GM12878 (cell line): ENCODE measurements at regions not wholly inside any gene's neighbourhood (a gene's known extent, or its start where the extent isn't known, plus 50 kb on each side); places are given as distances from the start of the nearest gene placed in this dataset.

Experiments
- ATAC-seq: fragments of 200-7000 bp; cut with Tn5 transposase; 3 replicates; pipeline ENCODE4 v1.9.1; 2020; ENCODE audit warnings: mild to moderate bottlenecking, moderate library complexity
- BruUV-seq: library from RNA; stranded (reverse); fragments of 400-500 nt; replicated peaks from 2 replicates; lab custom pipeline; 2021; lab: Mats Ljungman, UMichigan
- CTCF ChIA-PET: fragments of 300-600 bp; sonication (Branson Sonifier 250); formaldehyde crosslinking; extraction: SDS; loops from one replicate; lab custom pipeline; 2021; ENCODE audit warnings: inconsistent platforms; lab: Yijun Ruan, JAX
- POLR2A ChIA-PET: fragments of 350-600 bp; formaldehyde crosslinking; extraction: SDS; loops from one replicate; lab custom pipeline; 2021; ENCODE audit warnings: inconsistent platforms; lab: Charles Lee
- RAD21 ChIA-PET: fragments of 300-600 bp; sonication (Branson Sonifier 250); formaldehyde crosslinking; loops from one replicate; lab custom pipeline; 2023; ENCODE audit warnings: antibody characterized with exemption; ENCODE audit not compliant: unreplicated experiment; lab: Charles Lee
- SMC1A ChIA-PET: fragments of 300-600 bp; sonication (Branson Sonifier 250); formaldehyde crosslinking; loops from one replicate; lab custom pipeline; 2023; ENCODE audit not compliant: unreplicated experiment, uncharacterized antibody; lab: Charles Lee
- DNase-seq: peaks from one replicate; pipeline ENCODE4 v3.0.0-alpha.2; 2011; ENCODE audit warnings: low read depth, low spot score
- FAIRE-seq: peaks from 3 replicates; lab custom pipeline; 2011; peaks lifted over from hg19 to GRCh38; lab: Jason Lieb, UNC
- H2AFZ ChIP-seq: 2 replicates; pipeline ENCODE4 v1.6.0; 2011; ENCODE audit warnings: low read depth, low read length, control low read depth; ENCODE audit not compliant: control insufficient read depth
- H3K27ac ChIP-seq: 2 replicates; pipeline ENCODE4 v1.5.1; 2011; ENCODE audit warnings: control low read depth; ENCODE audit not compliant: control insufficient read depth, insufficient read depth
- H3K27me3 ChIP-seq, 2 experiments: replicated peaks in 1 of 2; 2 replicates each; pipeline versions ENCODE4 v1.6.0 to v1.6.1; 2011; ENCODE audit warnings: low read length in 1 of 2; ENCODE audit not compliant: control insufficient read depth in 2 of 2, insufficient read depth in 2 of 2
- H3K36me3 ChIP-seq, 2 experiments: 2 replicates each; pipeline ENCODE4 v1.5.1; 2011; ENCODE audit warnings: low read length in 1 of 2; ENCODE audit not compliant: control insufficient read depth in 2 of 2, insufficient read depth in 2 of 2
- H3K4me1 ChIP-seq: 2 replicates; pipeline ENCODE4 v1.6.1; 2011; ENCODE audit warnings: mild to moderate bottlenecking, low read length, moderate library complexity, mixed read lengths; ENCODE audit not compliant: control insufficient read depth, insufficient read depth
- H3K4me2 ChIP-seq: 2 replicates; pipeline ENCODE4 v1.6.0; 2011; ENCODE audit warnings: control low read depth; ENCODE audit not compliant: control insufficient read depth, insufficient read depth
- H3K4me3 ChIP-seq: fragments of 200-600 bp; sonication (generic); 2 replicates; pipeline ENCODE4 v1.5.1; 2016
- H3K79me2 ChIP-seq: 2 replicates; pipeline ENCODE4 v1.6.0; 2011; ENCODE audit warnings: low read length; ENCODE audit not compliant: control insufficient read depth, insufficient read depth
- H3K9ac ChIP-seq: 2 replicates; pipeline ENCODE4 v1.8.0; 2011; ENCODE audit warnings: low read length, control low read depth, mixed read lengths; ENCODE audit not compliant: control insufficient read depth, insufficient read depth
- H3K9me3 ChIP-seq: replicated peaks from 3 replicates; pipeline ENCODE4 v1.5.1; 2011; ENCODE audit warnings: mild to moderate bottlenecking, low read length; ENCODE audit not compliant: control insufficient read depth, insufficient read depth
- H4K20me1 ChIP-seq: 2 replicates; pipeline ENCODE4 v1.6.0; 2011; ENCODE audit not compliant: control insufficient read depth, insufficient read depth
- ASH2L ChIP-seq: fragments of 300-600, 200-600 bp; sonication (generic); IDR thresholded peaks from 2 replicates; pipeline ENCODE4 v1.6.1; 2017; ENCODE audit warnings: low read depth, mild to moderate bottlenecking, borderline replicate concordance
- CHD2 ChIP-seq: IDR thresholded peaks from 2 replicates; pipeline ENCODE4 v1.6.1; 2011; ENCODE audit warnings: low read depth, low read length, improper control_type of control experiment, borderline replicate concordance
- LARP7 ChIP-seq: fragments of 450-650 bp; IDR thresholded peaks from 2 replicates; pipeline ENCODE4 v1.6.1; 2017; ENCODE audit warnings: mild to moderate bottlenecking
- NKRF ChIP-seq: fragments of 450-650 bp; conservative IDR thresholded peaks from 2 replicates; pipeline ENCODE4 v1.6.1; 2017; ENCODE audit warnings: mild to moderate bottlenecking, moderate library complexity
- NR2F1 ChIP-seq: fragments of 450-650 bp; conservative IDR thresholded peaks from 2 replicates; pipeline ENCODE4 v1.6.1; 2017; ENCODE audit warnings: mild to moderate bottlenecking
- POLR2AphosphoS5 ChIP-seq: IDR thresholded peaks from 2 replicates; pipeline ENCODE4 v1.6.1; 2011; ENCODE audit warnings: mild to moderate bottlenecking, low read length, inconsistent platforms
- PRDM15 ChIP-seq: fragments of 450-650 bp; formaldehyde crosslinking; IDR thresholded peaks from 2 replicates; pipeline ENCODE4 v1.4.0; 2020; ENCODE audit warnings: mild to moderate bottlenecking, moderate library complexity
- REST ChIP-seq: IDR thresholded peaks from 2 replicates; pipeline ENCODE4 v1.6.1; 2012; ENCODE audit warnings: mild to moderate bottlenecking, low read depth, low read length
- RFX5 ChIP-seq: IDR thresholded peaks from 2 replicates; pipeline ENCODE4 v1.6.1; 2011; ENCODE audit warnings: low read depth, low read length, improper control_type of control experiment
- RUNX3 ChIP-seq: IDR thresholded peaks from 2 replicates; pipeline ENCODE4 v1.6.1; 2012; ENCODE audit warnings: low read length, inconsistent platforms
- SMAD1 ChIP-seq: fragments of 450-650 bp; IDR thresholded peaks from 2 replicates; pipeline ENCODE4 v1.6.1; 2018; ENCODE audit warnings: mild to moderate bottlenecking, low read depth; ENCODE audit not compliant: partially characterized antibody
- TAF1 ChIP-seq: IDR thresholded peaks from 2 replicates; pipeline ENCODE4 v1.6.1; 2011; ENCODE audit warnings: mild to moderate bottlenecking, low read depth, low read length, borderline replicate concordance
- WGBS: methylation state at CpG from one replicate; pipeline ENCODE4 v1.1.6; 2016; ENCODE audit warnings: low lambda C conversion rate; ENCODE audit not compliant: insufficient replicate concordance, insufficient coverage; ENCODE audit errors: missing lambda C conversion rate; 5-methylcytosine and 5-hydroxymethylcytosine counted together
- in situ Hi-C: fragments of 300-500 bp; cut with MboI; formaldehyde crosslinking; loops from 9 replicates; pipeline ENCODE4 v1.14.3; 2018; ENCODE audit warnings: mixed read lengths
- intact Hi-C: fragments of 100-400 bp; cut with micrococcal nuclease; formaldehyde crosslinking; loops from one replicate; pipeline ENCODE4 v1.14.2; 2022; ENCODE audit not compliant: unreplicated experiment
- TF ChIP-seq, protein P1 (sequence below): IDR thresholded peaks from 2 replicates; pipeline ENCODE4 v1.6.1; 2011; ENCODE audit warnings: borderline replicate concordance, low read depth, mild to moderate bottlenecking, moderate library complexity, low read length; ENCODE audit not compliant: insufficient read depth, poor library complexity, severe bottlenecking

DNA sequence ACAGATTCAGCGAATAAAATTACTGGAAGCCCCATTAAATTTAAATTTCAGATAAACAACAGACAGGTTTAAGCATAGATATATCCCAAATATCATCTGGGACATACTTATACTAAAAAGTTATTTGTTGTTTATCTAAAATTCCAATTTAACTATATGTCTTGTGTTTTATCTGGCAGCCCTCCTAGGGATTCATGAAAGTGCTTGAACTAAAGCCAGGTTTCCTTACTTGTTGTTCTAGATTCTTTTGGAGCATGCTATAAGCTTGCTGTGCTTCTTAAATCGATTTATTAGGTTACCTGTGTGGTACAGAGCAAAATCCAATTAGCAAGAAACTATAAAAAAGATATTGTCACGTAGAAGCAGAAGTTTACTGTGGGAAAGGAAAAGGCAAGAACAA lies 202.5 kb upstream of the GMDS start:
- Histone ChIP-seq H3K27me3 (no peaks in the 10 kb centered on the region; a peak in 2 of 4 replicates), H3K36me3 (no peaks in the 10 kb centered on the region), H2AFZ (no peak overlapping the region), H3K79me2 (no peaks in the 10 kb centered on the region), H3K9ac (no peak overlapping the region), H3K4me1 (no peaks in the 10 kb centered on the region), H4K20me1 (no peaks in the 10 kb centered on the region), H3K4me2 (no peak overlapping the region), H3K4me3 (no peak overlapping the region), H3K9me3 (no peaks in the 10 kb centered on the region), H3K27ac (no peak overlapping the region)
- ChIA-PET RAD21 (interaction anchor here (1.0 kb wide), 1 partner anchor 840 kb away, joined by 4 read pairs; no protein-coding TSS in a partner anchor), CTCF (interaction anchor here (0.7 to 2.5 kb wide), 7 partner anchors 10 to 852 kb away, joined by 3 to 11 read pairs (median 4); no protein-coding TSS in a partner anchor), POLR2A (interaction anchor here (0.6 kb wide), 2 partner anchors 191 to 245 kb away, joined by 4 read pairs; no protein-coding TSS in a partner anchor), SMC1A (interaction anchor here (1.4 to 1.7 kb wide), 2 partner anchors 94 to 238 kb away, joined by 4 to 7 read pairs; no protein-coding TSS in a partner anchor)
- no peak for FAIRE-seq
- DNase-seq = no peak
- ATAC-seq = no peak
- BruUV-seq = no TSS peak
- intact Hi-C loops (loop anchor here (10.0 kb wide), 1 partner anchor 853 kb away; no protein-coding TSS in a partner anchor), in situ Hi-C loops (no loop called here)
- 0% methylated on average over 3 of the region's 3 CpGs for WGBS
- no peak for TF ChIP-seq CHD2
- TF ChIP-seq NR2F1 = no peak
- no peak for TF ChIP-seq PRDM15 (CRISPR knock-in tag)
- TF ChIP-seq RFX5 = no peak
- TF ChIP-seq NKRF = no peak
- TF ChIP-seq RUNX3 = no peak
- no peak for TF ChIP-seq POLR2AphosphoS5
- TF ChIP-seq ASH2L = no peak
- TF ChIP-seq, protein P1, sequence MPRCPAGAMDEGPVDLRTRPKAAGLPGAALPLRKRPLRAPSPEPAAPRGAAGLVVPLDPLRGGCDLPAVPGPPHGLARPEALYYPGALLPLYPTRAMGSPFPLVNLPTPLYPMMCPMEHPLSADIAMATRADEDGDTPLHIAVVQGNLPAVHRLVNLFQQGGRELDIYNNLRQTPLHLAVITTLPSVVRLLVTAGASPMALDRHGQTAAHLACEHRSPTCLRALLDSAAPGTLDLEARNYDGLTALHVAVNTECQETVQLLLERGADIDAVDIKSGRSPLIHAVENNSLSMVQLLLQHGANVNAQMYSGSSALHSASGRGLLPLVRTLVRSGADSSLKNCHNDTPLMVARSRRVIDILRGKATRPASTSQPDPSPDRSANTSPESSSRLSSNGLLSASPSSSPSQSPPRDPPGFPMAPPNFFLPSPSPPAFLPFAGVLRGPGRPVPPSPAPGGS = no peak
- no peak for TF ChIP-seq LARP7
- no peak for TF ChIP-seq REST
- TF ChIP-seq SMAD1 = no peak
- TF ChIP-seq TAF1 = no peak
